IMR-90 (cell line): ENCODE measurements at regions not wholly inside any gene's neighbourhood (a gene's known extent, or its start where the extent isn't known, plus 50 kb on each side); places are given as distances from the start of the nearest gene placed in this dataset.

Experiments used
- ATAC-seq: fragments of 200-7000 bp; cut with Tn5 transposase; 2 replicates; pipeline ENCODE4 v1.9.1; 2020; ENCODE audit warnings: low read depth, mild to moderate bottlenecking, moderate library complexity
- BruUV-seq: library from RNA; stranded (reverse); fragments of 400-500 nt; replicated peaks from 2 replicates; lab custom pipeline; 2021; lab: Mats Ljungman, UMichigan
- CTCF ChIA-PET: fragments of 300-600 bp; formaldehyde crosslinking; extraction: SDS; loops from one replicate; lab custom pipeline; 2021; ENCODE audit warnings: antibody characterized with exemption; lab: Yijun Ruan, JAX
- POLR2A ChIA-PET: fragments of 300-600 bp; sonication (Branson Sonifier 250); formaldehyde crosslinking; loops from one replicate; lab custom pipeline; 2022; ENCODE audit warnings: antibody characterized with exemption; ENCODE audit not compliant: unreplicated experiment; lab: Charles Lee
- DNase-seq: peaks from one replicate; pipeline ENCODE4 v3.0.0; 2013
- H2AFZ ChIP-seq: replicated peaks from 2 replicates; pipeline ENCODE3; 2013; ENCODE audit warnings: low read length, mild to moderate bottlenecking; ENCODE audit not compliant: poor library complexity
- H2AK5ac ChIP-seq: 2 replicates; pipeline ENCODE4 v1.6.1; 2013; ENCODE audit warnings: low read depth, low read length, inconsistent platforms
- H2AK9ac ChIP-seq: replicated peaks from 2 replicates; pipeline ENCODE3; 2013; ENCODE audit warnings: mild to moderate bottlenecking, low read depth, low read length, moderate library complexity; ENCODE audit not compliant: poor library complexity
- H2BK120ac ChIP-seq: 2 replicates; pipeline ENCODE4 v1.6.1; 2013; ENCODE audit warnings: low read depth, low read length, inconsistent platforms
- H2BK15ac ChIP-seq: 3 replicates; pipeline ENCODE4 v1.6.1; 2013; ENCODE audit warnings: low read depth, low read length, inconsistent platforms
- H2BK20ac ChIP-seq: 2 replicates; pipeline ENCODE4 v1.6.1; 2013; ENCODE audit warnings: low read depth, mild to moderate bottlenecking, inconsistent platforms, low read length, moderate library complexity
- H2BK5ac ChIP-seq: 2 replicates; pipeline ENCODE4 v1.6.1; 2013; ENCODE audit warnings: mild to moderate bottlenecking, low read depth, low read length, inconsistent platforms; ENCODE audit not compliant: poor library complexity, severe bottlenecking
- H3K14ac ChIP-seq: replicated peaks from 2 replicates; pipeline ENCODE4 v1.6.1; 2013; ENCODE audit warnings: low read depth, low read length, inconsistent platforms
- H3K18ac ChIP-seq: 2 replicates; pipeline ENCODE4 v1.6.1; 2013; ENCODE audit warnings: low read depth, low read length, control low read depth
- H3K23ac ChIP-seq: 2 replicates; pipeline ENCODE4 v1.6.1; 2013; ENCODE audit warnings: low read depth, low read length, inconsistent platforms
- H3K27ac ChIP-seq: 2 replicates; pipeline ENCODE4 v1.5.1; 2013; ENCODE audit warnings: mild to moderate bottlenecking, control low read depth, low read length; ENCODE audit not compliant: insufficient read depth
- H3K27me3 ChIP-seq: 2 replicates; pipeline ENCODE4 v1.6.1; 2013; ENCODE audit warnings: low read length; ENCODE audit not compliant: control insufficient read depth, insufficient read depth
- H3K36me3 ChIP-seq: 2 replicates; pipeline ENCODE4 v1.6.1; 2013; ENCODE audit warnings: low read length, mixed read lengths; ENCODE audit not compliant: control insufficient read depth, insufficient read depth
- H3K4ac ChIP-seq: 2 replicates; pipeline ENCODE4 v1.6.1; 2013; ENCODE audit warnings: low read depth, low read length, inconsistent platforms
- H3K4me1 ChIP-seq: 2 replicates; pipeline ENCODE4 v1.6.1; 2013; ENCODE audit warnings: low read length, mixed read lengths; ENCODE audit not compliant: control insufficient read depth, insufficient read depth
- H3K4me2 ChIP-seq: 2 replicates; pipeline ENCODE4 v1.6.1; 2013; ENCODE audit warnings: low read depth, mild to moderate bottlenecking, control low read depth, low read length, moderate library complexity
- H3K4me3 ChIP-seq: 2 replicates; pipeline ENCODE4 v1.5.1; 2013; ENCODE audit warnings: low read depth, mild to moderate bottlenecking, control low read depth, low read length, moderate library complexity; ENCODE audit not compliant: insufficient read depth
- H3K56ac ChIP-seq: 2 replicates; pipeline ENCODE4 v1.6.1; 2013; ENCODE audit warnings: low read length, inconsistent platforms; ENCODE audit not compliant: insufficient read depth; ENCODE audit errors: extremely low read depth
- H3K79me1 ChIP-seq, 2 experiments: 2 replicates each; pipeline ENCODE4 v1.6.1; 2013; ENCODE audit warnings: low read length in 2 of 2, inconsistent platforms in 1 of 2, low read depth in 1 of 2
- H3K9ac ChIP-seq: 2 replicates; pipeline ENCODE4 v1.6.1; 2013; ENCODE audit warnings: low read depth, low read length, control low read depth
- H3K9me1 ChIP-seq: 2 replicates; pipeline ENCODE4 v1.6.1; 2013; ENCODE audit warnings: low read length, inconsistent platforms; ENCODE audit not compliant: insufficient read depth
- H3K9me3 ChIP-seq: 2 replicates; pipeline ENCODE4 v1.6.1; 2013; ENCODE audit warnings: low read length; ENCODE audit not compliant: control insufficient read depth, insufficient read depth
- H4K20me1 ChIP-seq: 2 replicates; pipeline ENCODE4 v1.6.1; 2013; ENCODE audit warnings: low read length, inconsistent platforms; ENCODE audit not compliant: insufficient read depth
- H4K5ac ChIP-seq: 2 replicates; pipeline ENCODE4 v1.6.1; 2013; ENCODE audit warnings: mild to moderate bottlenecking, low read depth, low read length, control low read depth
- H4K8ac ChIP-seq, 2 experiments: 2 replicates each; pipeline ENCODE4 v1.6.1; 2013; ENCODE audit warnings: low read depth in 2 of 2, low read length in 2 of 2, control low read depth in 1 of 2, inconsistent platforms in 1 of 2
- H4K91ac ChIP-seq: 2 replicates; pipeline ENCODE4 v1.6.1; 2013; ENCODE audit warnings: low read depth, low read length, inconsistent platforms; ENCODE audit not compliant: insufficient read depth
- CHD1 ChIP-seq: IDR thresholded peaks from 2 replicates; pipeline ENCODE4 v1.6.1; 2012; ENCODE audit warnings: low read depth, low read length, improper control_type of control experiment
- RAD21 ChIP-seq: IDR thresholded peaks from 2 replicates; pipeline ENCODE4 v1.6.1; 2012; ENCODE audit warnings: low read length, improper control_type of control experiment
- WGBS, 2 experiments: methylation state at CpG; one replicate each; pipeline versions ENCODE4 v1.1.5 to v1.1.7; 2013; ENCODE audit warnings: missing lambda C conversion rate in 2 of 2; ENCODE audit not compliant: insufficient read length in 1 of 2; ENCODE audit errors: extremely low coverage in 2 of 2; 5-methylcytosine and 5-hydroxymethylcytosine counted together
- dilution Hi-C: fragments of 300-500 bp; cut with HindIII; formaldehyde crosslinking; loops from one replicate; pipeline ENCODE4 v1.14.3; 2018; ENCODE audit warnings: low sequenced_read_pairs; ENCODE audit not compliant: unreplicated experiment
- in situ Hi-C: fragments of 300-500 bp; cut with MboI; formaldehyde crosslinking; loops from 3 replicates; pipeline ENCODE4 v1.14.3; 2019; ENCODE audit warnings: low sequenced_read_pairs, inconsistent platforms, mixed read lengths
- intact Hi-C: fragments of 100-400 bp; cut with micrococcal nuclease; formaldehyde crosslinking; loops from 2 replicates; pipeline ENCODE4 v1.10.0; 2022

GRCh38 chr1:60751306-60751705, 331.1 kb upstream of the NFIA start:
- H3K18ac ChIP-seq: no peak overlapping the region
- no peak overlapping the region for H3K4ac ChIP-seq
- no peaks in the 10 kb centered on the region for H4K20me1 ChIP-seq
- H3K9me3 ChIP-seq: peaks cover 9% of the 10 kb centered on the region
- H3K23ac ChIP-seq: no peak overlapping the region
- no peak overlapping the region for H3K27ac ChIP-seq
- H3K56ac ChIP-seq: no peak overlapping the region
- no peaks in the 10 kb centered on the region for H3K36me3 ChIP-seq
- H3K14ac ChIP-seq: no peak overlapping the region
- DNase-seq (no peak), ATAC-seq (no peak)
- no TSS peak for BruUV-seq
- H3K4me2 ChIP-seq: no peak overlapping the region
- H2AFZ ChIP-seq: no peak overlapping the region
- no peak overlapping the region for H2AK9ac ChIP-seq
- H3K9ac ChIP-seq: no peak overlapping the region
- ChIA-PET POLR2A (no interaction called here), CTCF (interaction anchor here (0.7 kb wide), 1 partner anchor 14 kb away, joined by 4 read pairs; no protein-coding TSS in a partner anchor)
- H2AK5ac ChIP-seq: no peak overlapping the region
- intact Hi-C loops (no loop called here), dilution Hi-C loops (no loop called here), in situ Hi-C loops (no loop called here)
- no CpG with 5 or more reads among the region's 1 CpG for WGBS, 2 experiments
- H2BK15ac ChIP-seq: no peak overlapping the region
- H2BK5ac ChIP-seq: no peak overlapping the region
- no peak overlapping the region for H4K8ac ChIP-seq
- H3K4me1 ChIP-seq: no peaks in the 10 kb centered on the region
- H4K91ac ChIP-seq: no peak overlapping the region
- no peak overlapping the region for H2BK120ac ChIP-seq
- TF ChIP-seq RAD21 (no peak), CHD1 (no peak)
- no peaks in the 10 kb centered on the region for H3K79me1 ChIP-seq
- no peaks in the 10 kb centered on the region for H3K9me1 ChIP-seq
- no peak overlapping the region for H4K5ac ChIP-seq
- no peak overlapping the region for H2BK20ac ChIP-seq
- H3K27me3 ChIP-seq: no peaks in the 10 kb centered on the region
- H3K4me3 ChIP-seq: no peak overlapping the region
